ENCODE measurements at regions not wholly inside any gene's neighbourhood (a gene's known extent, or its start where the extent isn't known, plus 50 kb on each side); places are given as distances from the start of the nearest gene placed in this dataset.

DNA sequence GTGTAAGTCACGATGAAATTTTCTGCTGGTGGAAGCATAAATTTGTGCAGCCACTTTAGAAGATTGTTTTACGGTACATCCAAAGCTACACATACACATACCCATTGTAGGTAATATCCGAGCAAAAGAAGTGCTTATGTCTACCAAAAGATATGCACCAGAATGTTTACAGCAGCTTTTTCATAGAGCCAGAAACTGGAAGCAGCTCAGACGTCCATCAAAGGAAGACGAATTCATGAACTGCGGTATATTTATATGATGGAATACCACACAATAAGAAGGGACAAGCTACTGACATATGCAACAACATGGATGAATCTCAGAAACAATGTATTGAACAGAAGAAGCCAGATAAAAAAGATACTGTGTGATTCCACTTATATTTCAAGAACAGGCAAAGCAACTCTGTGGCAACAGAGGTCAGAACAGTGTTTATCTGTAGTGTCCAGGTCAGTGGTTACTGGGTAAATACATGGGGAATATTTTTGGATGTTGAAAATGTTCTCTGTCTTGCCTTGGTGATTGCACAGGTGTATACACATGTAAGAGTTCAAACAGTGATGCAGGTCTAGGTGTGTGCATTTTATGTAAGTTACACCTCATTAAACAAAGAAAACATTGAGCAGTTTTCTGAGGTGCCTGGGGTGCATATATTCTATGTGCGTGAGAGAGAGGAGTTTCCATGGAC is 51.9 kb upstream of the EXOC2 start:
- H3K27ac ChIP-seq = no peak overlapping the region
- TF ChIP-seq, protein P1, sequence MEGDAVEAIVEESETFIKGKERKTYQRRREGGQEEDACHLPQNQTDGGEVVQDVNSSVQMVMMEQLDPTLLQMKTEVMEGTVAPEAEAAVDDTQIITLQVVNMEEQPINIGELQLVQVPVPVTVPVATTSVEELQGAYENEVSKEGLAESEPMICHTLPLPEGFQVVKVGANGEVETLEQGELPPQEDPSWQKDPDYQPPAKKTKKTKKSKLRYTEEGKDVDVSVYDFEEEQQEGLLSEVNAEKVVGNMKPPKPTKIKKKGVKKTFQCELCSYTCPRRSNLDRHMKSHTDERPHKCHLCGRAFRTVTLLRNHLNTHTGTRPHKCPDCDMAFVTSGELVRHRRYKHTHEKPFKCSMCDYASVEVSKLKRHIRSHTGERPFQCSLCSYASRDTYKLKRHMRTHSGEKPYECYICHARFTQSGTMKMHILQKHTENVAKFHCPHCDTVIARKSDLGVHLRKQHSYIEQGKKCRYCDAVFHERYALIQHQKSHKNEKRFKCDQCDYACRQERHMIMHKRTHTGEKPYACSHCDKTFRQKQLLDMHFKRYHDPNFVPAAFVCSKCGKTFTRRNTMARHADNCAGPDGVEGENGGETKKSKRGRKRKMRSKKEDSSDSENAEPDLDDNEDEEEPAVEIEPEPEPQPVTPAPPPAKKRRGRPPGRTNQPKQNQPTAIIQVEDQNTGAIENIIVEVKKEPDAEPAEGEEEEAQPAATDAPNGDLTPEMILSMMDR (IDR thresholded peaks at IDR 0.05) = no peak
- TF ChIP-seq EP300 (IDR thresholded peaks at IDR 0.05) (no peak), POLR2A (IDR thresholded peaks at IDR 0.05) (no peak)
- no peaks in the 10 kb centered on the region for H3K36me3 ChIP-seq
- no peaks in the 10 kb centered on the region for H3K4me1 ChIP-seq
- H3K9me3 ChIP-seq = no peaks in the 10 kb centered on the region
- H3K4me3 ChIP-seq = no peak overlapping the region
- 83 to 87% methylated on average over 7 of the region's 7 CpGs for WGBS, 2 donors
- H3K27me3 ChIP-seq = no peaks in the 10 kb centered on the region
- no peak for DNase-seq (ENCODE audit: low spot score in 2 of 2)

DNA sequence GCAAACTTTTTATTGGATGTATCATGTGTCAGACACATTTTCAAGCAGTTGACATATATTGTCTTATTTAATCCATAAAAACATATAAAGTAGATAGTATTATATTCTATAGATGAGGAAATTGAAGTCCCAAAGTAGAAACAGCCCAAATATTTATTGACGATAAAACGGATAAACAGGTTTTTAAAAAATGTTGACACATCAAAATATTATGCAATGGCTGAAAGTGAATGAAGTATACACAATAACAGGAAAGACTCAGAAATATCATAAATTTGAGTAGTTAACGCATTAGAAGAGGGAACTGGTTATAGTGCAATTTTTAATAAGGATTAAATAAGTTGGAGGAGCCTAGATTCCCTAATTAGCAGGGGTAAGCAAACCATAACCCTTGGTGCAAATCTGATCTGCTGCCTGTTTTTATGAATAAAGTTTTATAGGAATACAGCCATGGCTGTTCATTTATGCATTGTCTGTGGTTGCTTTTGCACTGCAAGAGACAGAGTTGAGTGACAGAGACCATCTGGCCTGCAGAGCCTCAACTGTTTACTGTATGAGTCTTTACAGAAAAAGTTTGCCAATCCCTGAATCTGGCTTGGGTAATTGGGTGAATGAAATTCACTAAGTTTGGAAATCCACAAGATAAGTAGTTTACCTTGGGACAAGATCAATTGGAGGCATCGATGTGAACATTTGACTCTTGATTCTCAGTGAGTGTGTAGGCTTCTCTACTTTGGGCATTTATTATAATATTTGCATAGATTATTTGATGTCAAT is 50.6 kb upstream of the EXOC2 start:
- no peaks in the 10 kb centered on the region for H3K27me3 ChIP-seq
- H3K27ac ChIP-seq = no peak overlapping the region
- TF ChIP-seq EP300 (IDR thresholded peaks at IDR 0.05) = no peak
- TF ChIP-seq, protein P1 (IDR thresholded peaks at IDR 0.05) = no peak
- TF ChIP-seq POLR2A (IDR thresholded peaks at IDR 0.05) = no peak
- WGBS, 2 donors = 67 to 72% methylated on average over 4 of the region's 4 CpGs
- no peaks in the 10 kb centered on the region for H3K9me3 ChIP-seq
- H3K4me1 ChIP-seq = no peaks in the 10 kb centered on the region
- H3K4me3 ChIP-seq = no peak overlapping the region
- H3K36me3 ChIP-seq = no peaks in the 10 kb centered on the region
- DNase-seq (ENCODE audit: low spot score in 2 of 2) = no peak

Data from tibial nerve (tissue), 4 donors.